NCI-H1105 treated with DMSO at 0.1 percent for 48 hours (cell line): ENCODE measurements at regions not wholly inside any gene's neighbourhood (a gene's known extent, or its start where the extent isn't known, plus 50 kb on each side); places are given as distances from the start of the nearest gene placed in this dataset.
"Not testable (repeated sequence)": the region's sequence is repeated elsewhere in the genome, so short reads cannot be mapped to it uniquely, and the experiment has no call there.

Experiments
- DNase-seq: peaks from one replicate; lab custom pipeline; 2025; lab: John Stamatoyannopoulos, UW

- DNase-seq, result no peak
Measured at GRCh38 chr7:69246758-69247157, 351.5 kb upstream of the AUTS2 start.

- DNase-seq, result not testable (repeated sequence)
Measured at GRCh38 chr7:69248382-69248828, 349.9 kb upstream of the AUTS2 start.

- no peak for DNase-seq
Measured at GRCh38 chr7:69250958-69251357, 347.3 kb upstream of the AUTS2 start.

- no peak for DNase-seq
Measured at GRCh38 chr7:69254643-69255042, 343.6 kb upstream of the AUTS2 start.

DNA sequence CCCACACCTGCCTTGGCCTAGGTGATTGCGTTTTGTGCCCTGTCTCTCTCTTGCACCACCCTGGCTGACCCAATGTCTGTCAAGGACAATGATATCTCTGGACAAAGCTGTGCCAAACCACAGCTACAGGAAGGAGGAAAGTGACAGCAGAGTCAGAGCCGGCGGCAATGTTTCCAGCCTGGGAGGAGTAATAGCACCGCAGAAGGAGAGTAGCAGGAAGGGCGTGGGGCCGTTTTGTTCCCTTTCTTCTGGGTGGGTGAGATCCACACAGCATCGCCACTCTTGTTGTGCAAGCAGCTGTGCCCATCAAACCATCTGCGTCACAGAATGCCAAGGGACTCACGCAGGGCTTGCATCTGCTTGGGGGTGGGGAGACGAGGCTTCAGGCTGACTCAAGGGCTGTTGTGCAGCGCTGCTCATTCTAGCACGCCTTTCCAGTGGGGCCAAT is 341.6 kb upstream of the AUTS2 start:
- DNase-seq, result no peak

DNA sequence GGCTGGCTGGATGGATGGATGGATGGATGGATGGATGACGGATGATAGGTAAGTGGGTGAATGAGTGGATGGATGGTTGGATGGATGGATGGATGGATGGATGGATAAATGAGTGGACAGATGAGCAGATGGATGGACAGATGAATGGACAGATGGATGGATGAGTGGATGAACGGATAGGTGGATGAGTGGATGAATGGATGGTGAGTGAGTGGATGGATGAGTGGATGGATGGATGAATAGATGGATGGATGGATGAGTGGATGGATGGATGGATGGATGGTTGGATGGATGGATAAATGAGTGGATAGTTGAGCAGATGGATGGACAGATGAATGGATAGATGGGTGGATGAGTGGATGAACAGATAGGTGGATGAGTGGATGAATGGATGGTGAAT is 340.7 kb upstream of the AUTS2 start:
- no peak for DNase-seq

GRCh38 chr7:69259445-69259844 is 338.8 kb upstream of the AUTS2 start:
- DNase-seq, result no peak

DNA sequence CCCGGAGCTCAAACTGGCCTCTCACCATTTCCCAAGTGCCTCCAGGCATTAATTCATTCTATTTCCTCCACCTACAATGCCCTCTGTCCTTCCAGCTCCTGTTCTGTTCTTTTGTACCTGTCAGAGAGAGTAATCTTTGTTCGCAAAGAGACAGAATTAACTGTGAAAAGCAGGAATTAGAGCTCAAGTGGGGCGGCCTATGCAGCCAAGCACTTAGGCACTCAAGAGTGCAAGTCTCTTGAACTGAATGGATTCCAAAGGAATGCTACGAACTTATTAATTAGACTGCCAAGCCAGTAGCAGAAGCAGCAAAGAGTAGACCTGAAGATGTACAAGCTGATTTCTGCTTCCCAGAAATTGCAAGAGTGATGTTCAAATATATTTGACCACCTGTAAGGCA is 338.3 kb upstream of the AUTS2 start:
- no peak for DNase-seq

- DNase-seq, result no peak
Measured at GRCh38 chr7:69263550-69263949, 334.7 kb upstream of the AUTS2 start.

GRCh38 chr7:69269806-69270205 is 328.5 kb upstream of the AUTS2 start:
- DNase-seq, result no peak

DNA sequence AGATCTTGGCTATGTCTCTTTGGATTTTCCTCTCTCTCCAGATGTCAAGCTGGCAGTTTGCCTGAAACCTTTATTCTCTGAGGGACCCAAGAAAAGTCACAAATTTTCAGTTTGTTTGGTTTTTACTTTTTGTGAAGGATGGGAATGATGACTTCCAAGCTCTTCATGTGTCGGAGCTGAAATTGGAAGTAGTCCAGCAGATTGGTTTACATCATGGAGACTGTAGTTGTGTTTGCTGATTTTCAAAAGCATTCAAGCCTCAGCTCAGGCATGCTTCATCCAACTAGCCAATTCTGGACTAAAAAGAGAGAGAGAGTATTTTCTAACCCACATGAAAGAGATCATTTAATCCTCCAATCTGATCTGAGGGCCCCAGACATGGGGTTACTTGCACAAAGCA is 326.2 kb upstream of the AUTS2 start:
- DNase-seq, result peak; percentile 72

DNA sequence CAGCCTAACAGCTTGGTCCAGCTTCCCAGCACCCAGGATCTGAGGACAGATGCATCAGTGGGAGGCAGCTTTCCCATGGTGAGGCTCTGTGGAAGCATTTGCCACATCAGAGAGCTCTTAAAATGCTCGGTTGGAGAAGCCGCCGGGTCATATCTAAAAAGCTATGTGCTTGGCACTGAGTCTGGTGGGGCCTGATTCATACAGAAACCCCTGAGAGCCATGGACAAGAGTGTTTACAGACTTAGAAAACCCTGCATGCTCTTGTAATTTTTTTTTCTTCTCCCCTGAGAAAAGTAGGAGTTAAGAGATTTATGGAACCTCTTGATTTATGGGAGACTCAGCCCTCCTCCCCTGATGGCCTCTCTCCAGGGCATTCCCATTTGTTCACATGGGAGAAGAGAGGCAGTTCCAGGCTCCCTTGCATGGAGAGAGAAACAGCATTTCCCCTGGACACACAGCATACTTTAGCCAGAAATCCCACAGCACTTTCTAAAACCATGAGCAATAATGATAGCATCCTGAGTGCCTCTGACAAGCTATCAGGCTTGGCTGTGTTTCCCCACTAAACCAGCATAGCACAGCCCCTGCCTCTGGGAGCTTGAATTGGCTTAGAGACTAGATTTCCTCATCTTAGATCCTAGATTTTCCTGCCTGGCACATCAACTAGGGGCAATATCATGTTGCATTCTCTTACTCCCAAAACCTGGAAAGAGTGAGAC is 322.1 kb upstream of the AUTS2 start:
- DNase-seq, result no peak

- DNase-seq, result no peak
Measured at GRCh38 chr7:69277366-69277765, 320.9 kb upstream of the AUTS2 start.

DNA sequence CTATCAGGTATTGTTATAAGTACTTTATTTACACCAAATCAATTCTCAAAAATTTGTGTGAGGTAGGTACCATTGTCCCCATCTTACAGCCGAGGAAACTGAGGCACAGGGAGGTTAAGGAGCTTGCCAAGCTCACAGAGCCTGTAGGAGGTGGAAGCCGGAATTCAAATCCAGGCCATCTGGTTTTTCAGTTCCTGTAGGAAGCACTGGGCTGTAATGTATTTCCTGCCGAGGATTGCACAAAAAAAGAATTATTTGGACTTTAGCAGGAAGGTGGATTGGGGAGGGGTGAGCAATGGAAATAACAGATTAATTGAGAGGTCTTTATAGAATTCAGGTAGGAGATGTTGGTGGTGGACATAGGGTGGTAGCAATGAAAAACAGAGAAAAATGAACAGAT is 315.3 kb upstream of the AUTS2 start:
- no peak for DNase-seq

DNA sequence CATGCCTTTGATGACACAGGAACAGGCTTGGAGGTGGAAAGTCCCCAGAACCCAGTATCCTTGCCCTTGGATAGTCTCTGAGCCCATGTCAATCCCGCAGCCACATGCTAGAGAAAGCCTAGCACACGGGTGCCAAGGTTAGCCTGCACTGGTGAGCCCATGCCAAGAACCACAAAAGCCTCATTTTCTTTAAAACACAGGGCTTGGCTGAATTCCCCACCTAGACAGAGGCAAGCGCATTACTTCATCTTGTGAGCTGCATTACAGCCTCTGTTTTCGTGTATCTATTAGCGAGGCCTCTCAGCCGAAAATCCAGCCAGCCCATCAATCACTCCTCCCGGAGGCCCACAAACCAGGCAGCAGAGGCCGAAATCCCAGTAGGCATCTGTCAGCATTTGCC is 314.9 kb upstream of the AUTS2 start:
- no peak for DNase-seq

GRCh38 chr7:69285854-69286253 is 312.4 kb upstream of the AUTS2 start:
- DNase-seq, result no peak

DNA sequence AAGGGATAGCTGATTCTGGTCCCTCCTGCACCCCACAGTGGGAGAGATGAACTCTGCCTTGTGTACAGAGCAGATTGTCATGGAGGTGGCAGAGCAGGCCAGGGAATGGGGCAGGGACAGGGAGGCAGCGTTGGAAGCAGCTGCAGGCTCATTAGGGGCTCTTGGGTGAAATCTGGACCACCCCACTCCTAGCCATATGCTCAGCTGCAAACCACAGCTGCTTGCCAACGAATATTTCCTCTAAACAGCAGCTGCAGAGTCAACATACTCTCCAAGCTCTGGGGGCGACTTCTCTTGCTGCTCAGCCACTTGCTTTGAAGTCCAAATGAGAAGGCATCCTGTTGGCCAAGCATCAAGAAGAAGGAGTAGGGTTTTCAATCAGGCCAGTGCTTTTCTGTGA is 302.3 kb upstream of the AUTS2 start:
- DNase-seq, result no peak

DNA sequence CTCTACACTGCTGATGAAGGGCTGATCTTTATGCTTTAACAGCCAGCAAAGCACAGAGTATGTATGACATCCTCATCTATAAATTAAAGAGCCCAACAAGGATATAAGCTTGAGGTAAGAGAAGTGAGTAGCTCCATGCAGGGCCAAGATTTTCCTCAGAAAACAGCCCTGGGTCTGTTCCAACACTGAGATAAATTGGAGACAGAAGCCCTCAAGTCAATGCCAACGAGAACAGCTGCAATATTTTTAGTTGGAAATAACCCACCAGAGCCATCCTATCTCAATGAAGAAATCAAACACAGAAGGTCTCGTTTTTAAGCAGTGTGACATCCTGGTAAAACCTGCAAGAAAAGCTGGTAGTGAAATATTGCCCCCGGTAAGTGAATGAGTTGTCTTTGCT is 297.0 kb upstream of the AUTS2 start:
- no peak for DNase-seq

DNA sequence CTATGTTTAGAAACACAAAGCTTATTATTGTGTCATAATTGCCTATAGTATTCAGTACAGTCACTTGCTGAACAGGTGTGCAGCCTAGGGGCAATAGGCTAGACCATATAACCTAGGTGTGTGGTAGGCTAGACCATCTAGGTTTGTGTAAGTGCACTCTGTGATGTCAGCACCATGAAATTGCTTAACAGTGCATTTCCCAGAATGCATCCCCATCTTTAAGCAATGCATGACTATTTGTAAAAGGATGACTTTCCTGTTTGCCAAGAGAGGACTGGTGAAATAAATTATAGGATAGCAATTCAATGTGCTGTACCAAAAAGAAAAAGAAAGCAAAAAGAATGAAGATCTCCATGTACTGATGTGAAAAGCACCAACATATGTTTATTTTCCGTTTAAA is 288.7 kb upstream of the AUTS2 start:
- no peak for DNase-seq

DNA sequence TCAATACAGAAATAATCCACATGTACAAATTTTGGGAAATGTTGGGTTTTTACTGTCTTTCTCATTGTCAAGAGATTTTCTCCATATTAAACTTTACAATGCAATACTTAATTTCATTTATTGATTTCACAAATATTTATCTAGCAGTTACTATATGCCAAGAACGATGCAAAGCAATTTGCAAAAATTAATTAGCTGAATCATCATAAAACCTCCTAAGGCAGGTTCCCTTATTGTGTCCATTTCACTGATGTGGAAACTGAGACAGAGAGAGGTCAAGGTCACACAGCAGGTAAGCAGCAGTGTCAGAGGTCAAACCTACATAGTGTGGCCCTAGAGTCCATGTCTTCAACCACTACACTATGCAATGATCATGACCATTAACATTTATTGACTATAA is 286.8 kb upstream of the AUTS2 start:
- DNase-seq, result no peak

DNA sequence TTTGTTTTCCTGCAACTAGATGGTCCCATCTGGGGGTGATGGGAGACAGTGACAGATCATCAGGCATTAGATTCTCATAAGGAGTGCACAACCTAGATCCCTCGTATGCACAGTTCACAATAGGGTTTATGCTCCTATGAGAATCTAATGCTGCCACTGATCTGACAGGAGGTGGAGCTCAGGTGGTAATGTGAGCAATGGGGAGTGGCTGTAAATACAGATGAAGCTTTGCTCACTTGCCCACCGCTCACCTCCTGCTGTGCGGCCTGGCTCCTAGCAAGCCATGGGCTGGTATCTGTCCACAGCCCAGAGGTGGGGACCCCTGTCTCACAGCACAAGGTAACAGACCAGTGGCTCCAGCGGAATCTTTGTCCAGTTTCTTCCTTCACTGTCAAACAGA is 284.4 kb upstream of the AUTS2 start:
- DNase-seq, result not testable (repeated sequence)

GRCh38 chr7:69318794-69319193 is 279.5 kb upstream of the AUTS2 start:
- DNase-seq, result no peak

- no peak for DNase-seq
Measured at GRCh38 chr7:69328516-69328915, 269.8 kb upstream of the AUTS2 start.

DNA sequence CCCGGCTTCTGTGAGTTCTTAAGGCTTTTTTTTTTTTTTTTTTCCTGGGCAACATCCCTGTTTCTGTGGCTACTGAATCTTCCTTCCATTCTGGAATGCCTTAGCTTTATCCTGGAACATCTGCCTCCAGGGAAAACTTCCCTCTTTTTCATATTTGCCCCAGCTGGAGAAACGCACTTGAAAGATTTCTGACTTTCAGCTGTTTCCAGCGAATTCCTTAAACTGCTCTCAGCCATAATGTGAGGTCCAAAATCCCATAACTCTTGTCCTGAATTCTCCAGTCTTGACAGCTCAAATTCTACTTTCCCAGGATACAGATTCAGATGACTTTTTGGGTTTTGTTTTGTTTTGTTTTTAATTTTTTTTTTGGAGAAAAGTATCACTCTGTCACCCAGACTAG is 263.6 kb upstream of the AUTS2 start:
- no peak for DNase-seq
